B cell (primary cell): ENCODE measurements at regions not wholly inside any gene's neighbourhood (a gene's known extent, or its start where the extent isn't known, plus 50 kb on each side); places are given as distances from the start of the nearest gene placed in this dataset.
"Not testable (repeated sequence)": the region's sequence is repeated elsewhere in the genome, so short reads cannot be mapped to it uniquely, and the experiment has no call there.

Experiments
- ATAC-seq: fragments of 200-7000 bp; cut with Tn5 transposase; one replicate; pipeline ENCODE4 v1.10.0; 2021; ENCODE audit warnings: low read depth, mild to moderate bottlenecking, moderate number of reproducible peaks, moderate library complexity
- CTCF ChIA-PET: fragments of 350-600 bp; sonication (Branson Sonifier 250); formaldehyde crosslinking; loops from one replicate; lab custom pipeline; 2021; ENCODE audit warnings: antibody characterized with exemption, inconsistent platforms; lab: Charles Lee
- POLR2A ChIA-PET: fragments of 350-600 bp; sonication (Branson Sonifier 250); formaldehyde crosslinking; loops from one replicate; lab custom pipeline; 2021; ENCODE audit warnings: antibody characterized with exemption; lab: Charles Lee
- DNase-seq: peaks from one replicate; pipeline ENCODE4 v3.0.0; 2013
- H2AFZ ChIP-seq: 2 replicates; pipeline ENCODE4 v1.6.1; 2012; ENCODE audit warnings: mild to moderate bottlenecking, low read depth, low read length; ENCODE audit not compliant: insufficient read depth, poor library complexity, severe bottlenecking
- H3K27ac ChIP-seq, 2 donors: 1 replicate in 1 of 2; 2 replicates in 1 of 2; pipeline ENCODE4 v1.5.1; 2012 to 2013; ENCODE audit warnings: low read length in 2 of 2, mild to moderate bottlenecking in 2 of 2, moderate library complexity in 1 of 2
- H3K27me3 ChIP-seq, 4 experiments: fragments of 200-600 bp in 1 of 4; sonication (generic) in 1 of 4; replicated peaks in 1 of 4; 1 replicate in 2 of 4; 2 replicates in 2 of 4; pipeline versions ENCODE4 v1.6.1 to v1.7.0; 2013 to 2016; ENCODE audit warnings: low read length in 3 of 4, mild to moderate bottlenecking in 2 of 4, mixed read lengths in 1 of 4, moderate library complexity in 1 of 4; ENCODE audit not compliant: insufficient read depth in 4 of 4, control insufficient read depth in 3 of 4; ENCODE audit errors: control extremely low read depth in 1 of 4
- H3K36me3 ChIP-seq, 2 experiments: replicated peaks in 1 of 2; 1 replicate in 1 of 2; 2 replicates in 1 of 2; pipeline versions ENCODE4 v1.6.1 to v1.7.1; 2013; ENCODE audit warnings: low read length in 1 of 2; ENCODE audit not compliant: insufficient read depth in 2 of 2, control insufficient read depth in 1 of 2; ENCODE audit errors: control extremely low read depth in 1 of 2, extremely low read depth in 1 of 2
- H3K4me1 ChIP-seq, 2 donors: fragments of 200-600 bp in 1 of 2; sonication (generic) in 1 of 2; 1 replicate in 1 of 2; 2 replicates in 1 of 2; pipeline versions ENCODE4 v1.5.1 to v1.6.1; 2013 to 2017; ENCODE audit warnings: low read length in 2 of 2; ENCODE audit not compliant: control insufficient read depth in 2 of 2, insufficient read depth in 2 of 2
- H3K4me2 ChIP-seq: replicated peaks from 2 replicates; pipeline ENCODE3; 2012; ENCODE audit warnings: mild to moderate bottlenecking, low read depth, low read length; ENCODE audit not compliant: poor library complexity, severe bottlenecking
- H3K4me3 ChIP-seq, 5 experiments: fragments of 200-600 bp in 1 of 5; sonication (generic) in 1 of 5; 1 replicate in 3 of 5; 2 replicates in 2 of 5; pipeline versions ENCODE4 v1.5.1 to v1.7.0; 2011 to 2016; ENCODE audit warnings: low read length in 4 of 5, mild to moderate bottlenecking in 4 of 5, low read depth in 2 of 5, control low read depth in 1 of 5, moderate library complexity in 1 of 5; ENCODE audit not compliant: insufficient read depth in 1 of 5; ENCODE audit errors: control extremely low read depth in 1 of 5, extremely low read depth in 1 of 5
- H3K79me2 ChIP-seq: fragments of 200-600 bp; sonication (generic); one replicate; pipeline ENCODE4 v1.6.0; 2016; ENCODE audit warnings: low read length; ENCODE audit not compliant: control insufficient read depth, insufficient read depth
- H3K9ac ChIP-seq: fragments of 200-600 bp; sonication (generic); 2 replicates; pipeline ENCODE4 v1.6.1; 2017; ENCODE audit warnings: mild to moderate bottlenecking, low read length, moderate library complexity
- H3K9me3 ChIP-seq, 3 donors: one replicate each; pipeline versions ENCODE4 v1.6.1 to v1.7.1; 2013; ENCODE audit warnings: low read length in 2 of 3; ENCODE audit not compliant: control insufficient read depth in 2 of 3, insufficient read depth in 1 of 3; ENCODE audit errors: control extremely low read depth in 1 of 3
- H4K20me1 ChIP-seq: 2 replicates; pipeline ENCODE4 v1.6.0; 2012; ENCODE audit warnings: mild to moderate bottlenecking, low read length; ENCODE audit not compliant: insufficient read depth, control insufficient read depth, poor library complexity, severe bottlenecking
- H3K27ac Mint-ChIP-seq: one replicate; pipeline ENCODE4 v1.8.0; 2021; ENCODE audit warnings: mixed read lengths
- H3K27me3 Mint-ChIP-seq: one replicate; pipeline ENCODE4 v1.8.0; 2021; ENCODE audit warnings: mixed read lengths
- H3K4me1 Mint-ChIP-seq: one replicate; pipeline ENCODE4 v1.8.0; 2021; ENCODE audit warnings: mixed read lengths
- H3K4me3 Mint-ChIP-seq: one replicate; pipeline ENCODE4 v1.8.0; 2021; ENCODE audit warnings: mixed read lengths
- H3K9me3 Mint-ChIP-seq: one replicate; pipeline ENCODE4 v1.8.0; 2022; ENCODE audit warnings: mixed read lengths; ENCODE audit not compliant: insufficient read depth
- EZH2 ChIP-seq: IDR thresholded peaks from 2 replicates; pipeline ENCODE4 v1.6.1; 2012; ENCODE audit warnings: borderline replicate concordance, low read depth, mild to moderate bottlenecking, moderate library complexity, low read length; ENCODE audit not compliant: insufficient read depth, poor library complexity, severe bottlenecking
- WGBS: methylation state at CpG from one replicate; pipeline ENCODE4 v1.1.5; 2013; ENCODE audit warnings: missing lambda C conversion rate; ENCODE audit not compliant: insufficient coverage; 5-methylcytosine and 5-hydroxymethylcytosine counted together
- intact Hi-C: fragments of 100-400 bp; cut with micrococcal nuclease; formaldehyde crosslinking; loops from one replicate; pipeline ENCODE4 v1.10.0; 2022
- TF ChIP-seq, protein P1 (sequence below): fragments of 200-600 bp; IDR thresholded peaks from one replicate; pipeline ENCODE4 v1.8.0; 2022; ENCODE audit warnings: antibody characterized with exemption, mild to moderate bottlenecking

DNA sequence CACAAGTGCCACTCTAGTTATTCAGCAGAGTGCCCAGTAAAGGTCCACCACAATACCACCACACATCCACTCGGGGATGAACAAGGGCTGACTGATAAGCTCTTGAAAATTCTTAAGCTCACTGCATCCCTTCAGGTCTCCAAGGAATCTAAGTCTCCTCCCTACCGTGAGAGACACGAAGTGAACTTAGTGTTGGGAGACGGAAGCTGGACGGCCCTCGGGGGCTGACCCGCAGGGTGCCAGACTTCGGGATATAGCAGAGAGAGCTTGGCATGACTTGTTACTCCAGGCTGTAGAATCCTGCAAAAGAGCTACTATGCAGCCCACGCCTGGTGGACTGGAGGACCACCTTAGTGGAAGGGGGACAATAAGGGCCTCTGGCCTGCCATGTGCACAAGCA, 75.1 kb downstream of the LYZL1 start:
- H3K9ac ChIP-seq, CTCF ChIA-PET, H3K27me3 ChIP-seq, H3K27ac Mint-ChIP-seq, H3K4me2 ChIP-seq, H3K9me3 Mint-ChIP-seq, H3K79me2 ChIP-seq, H3K27ac ChIP-seq, H3K4me3 Mint-ChIP-seq, intact Hi-C loops, H3K27me3 Mint-ChIP-seq, H3K9me3 ChIP-seq, H3K4me1 ChIP-seq, H3K36me3 ChIP-seq, H4K20me1 ChIP-seq, H3K4me3 ChIP-seq, DNase-seq, H3K4me1 Mint-ChIP-seq, ATAC-seq, POLR2A ChIA-PET, H2AFZ ChIP-seq: not testable (repeated sequence)
- WGBS: 82% methylated on average over 9 of the region's 9 CpGs

GRCh38 chr10:29366206-29366605, 77.3 kb downstream of the LYZL1 start:
- H3K36me3 ChIP-seq, POLR2A ChIA-PET, CTCF ChIA-PET, H2AFZ ChIP-seq, H3K4me1 Mint-ChIP-seq, H3K9me3 ChIP-seq, H3K9ac ChIP-seq, H3K9me3 Mint-ChIP-seq, DNase-seq, H3K27ac Mint-ChIP-seq, H3K4me3 ChIP-seq, intact Hi-C loops, ATAC-seq, H3K4me1 ChIP-seq, H3K27me3 ChIP-seq, H3K27ac ChIP-seq, H3K4me3 Mint-ChIP-seq, H3K79me2 ChIP-seq, H4K20me1 ChIP-seq, H3K27me3 Mint-ChIP-seq, H3K4me2 ChIP-seq: not testable (repeated sequence)
- WGBS: 99% methylated on average over 23 of the region's 27 CpGs

DNA sequence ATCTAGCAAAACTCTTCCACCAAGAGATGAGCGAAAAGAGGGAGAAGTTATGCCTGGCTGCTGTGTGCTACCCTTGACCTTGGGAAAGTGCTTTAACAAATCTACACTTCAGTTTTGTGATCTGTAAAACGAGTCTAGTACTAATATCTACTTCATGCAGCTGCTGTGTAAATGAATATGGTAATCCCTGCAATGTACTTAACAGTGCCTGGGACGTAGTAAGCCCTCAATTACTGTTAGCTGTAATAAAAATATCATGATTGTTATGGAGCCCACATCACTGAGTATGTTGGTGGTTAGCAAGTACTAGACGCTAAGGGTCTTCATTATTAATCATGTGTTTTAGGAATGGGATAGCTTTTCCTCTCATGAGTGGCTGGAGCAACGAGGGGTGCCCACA, 80.5 kb downstream of the LYZL1 start:
- Histone ChIP-seq H3K9me3 (no peaks in the 10 kb centered on the region), H3K4me3 (no peak overlapping the region), H3K4me2 (no peak overlapping the region), H4K20me1 (no peaks in the 10 kb centered on the region), H3K27ac (no peak overlapping the region), H3K4me1 (no peaks in the 10 kb centered on the region), H3K27me3 (peaks cover 0 to 3% (median 0%) of the 10 kb centered on the region in 4 experiments), H3K9ac (no peak overlapping the region), H3K79me2 (no peaks in the 10 kb centered on the region), H2AFZ (no peak overlapping the region), H3K36me3 (no peaks in the 10 kb centered on the region)
- CTCF ChIA-PET: interaction anchor here (1.4 kb wide), 1 partner anchor 12 kb away, joined by 3 read pairs; no protein-coding TSS in a partner anchor
- TF ChIP-seq EZH2: no peak
- TF ChIP-seq, protein P1, sequence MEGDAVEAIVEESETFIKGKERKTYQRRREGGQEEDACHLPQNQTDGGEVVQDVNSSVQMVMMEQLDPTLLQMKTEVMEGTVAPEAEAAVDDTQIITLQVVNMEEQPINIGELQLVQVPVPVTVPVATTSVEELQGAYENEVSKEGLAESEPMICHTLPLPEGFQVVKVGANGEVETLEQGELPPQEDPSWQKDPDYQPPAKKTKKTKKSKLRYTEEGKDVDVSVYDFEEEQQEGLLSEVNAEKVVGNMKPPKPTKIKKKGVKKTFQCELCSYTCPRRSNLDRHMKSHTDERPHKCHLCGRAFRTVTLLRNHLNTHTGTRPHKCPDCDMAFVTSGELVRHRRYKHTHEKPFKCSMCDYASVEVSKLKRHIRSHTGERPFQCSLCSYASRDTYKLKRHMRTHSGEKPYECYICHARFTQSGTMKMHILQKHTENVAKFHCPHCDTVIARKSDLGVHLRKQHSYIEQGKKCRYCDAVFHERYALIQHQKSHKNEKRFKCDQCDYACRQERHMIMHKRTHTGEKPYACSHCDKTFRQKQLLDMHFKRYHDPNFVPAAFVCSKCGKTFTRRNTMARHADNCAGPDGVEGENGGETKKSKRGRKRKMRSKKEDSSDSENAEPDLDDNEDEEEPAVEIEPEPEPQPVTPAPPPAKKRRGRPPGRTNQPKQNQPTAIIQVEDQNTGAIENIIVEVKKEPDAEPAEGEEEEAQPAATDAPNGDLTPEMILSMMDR: no peak
- Mint-ChIP-seq H3K27me3 (peaks cover 6% of the 10 kb centered on the region), H3K9me3 (no peaks in the 10 kb centered on the region), H3K4me1 (no peaks in the 10 kb centered on the region), H3K27ac (no peak overlapping the region), H3K4me3 (no peak overlapping the region)
- intact Hi-C loops: no loop called here
- 58% methylated on average over 3 of the region's 5 CpGs for WGBS
- ATAC-seq (no peak), DNase-seq (no peak)
- POLR2A ChIA-PET: no interaction called here
